A549 (cell line): ENCODE measurements at regions not wholly inside any gene's neighbourhood (a gene's known extent, or its start where the extent isn't known, plus 50 kb on each side); places are given as distances from the start of the nearest gene placed in this dataset.

Experiments
- ATAC-seq, 2 experiments: fragments of 200-7000 bp in 1 of 2; fragments of >200 bp in 1 of 2; cut with Nextera tagmentation in 1 of 2; cut with Tn5 transposase in 1 of 2; 3 replicates each; pipeline versions ENCODE4 v1.8.0 to v1.9.1; 2018 to 2020; ENCODE audit warnings: mild to moderate bottlenecking in 1 of 2, moderate library complexity in 1 of 2
- CTCF ChIA-PET: fragments of 300-600 bp; sonication (Branson Sonifier 250); formaldehyde crosslinking; extraction: SDS; loops from one replicate; lab custom pipeline; 2021; ENCODE audit warnings: antibody characterized with exemption, inconsistent platforms; lab: Yijun Ruan, JAX
- POLR2A ChIA-PET: fragments of 350-600 bp; formaldehyde crosslinking; extraction: SDS; loops from one replicate; lab custom pipeline; 2021; ENCODE audit warnings: antibody characterized with exemption, inconsistent platforms; lab: Yijun Ruan, JAX
- DNase-seq, 2 experiments: peaks; one replicate each; pipeline versions ENCODE4 v3.0.0 to v3.0.0-alpha.2; 2011 to 2016; ENCODE audit warnings: low read depth in 1 of 2, low spot score in 1 of 2
- FAIRE-seq: peaks from 2 replicates; lab custom pipeline; 2011; peaks lifted over from hg19 to GRCh38; lab: Jason Lieb, UNC
- H3K27ac ChIP-seq, 2 experiments: fragments of >200 bp; sonication (Bioruptor Twin); formaldehyde crosslinking; 3 replicates each; pipeline ENCODE4 v1.5.1; 2016 to 2017
- H3K4me1 ChIP-seq: fragments of >200 bp; sonication (Bioruptor Twin); formaldehyde crosslinking; 3 replicates; pipeline ENCODE4 v1.6.1; 2016
- H3K4me2 ChIP-seq: fragments of >200 bp; sonication (Bioruptor Twin); formaldehyde crosslinking; 3 replicates; pipeline ENCODE4 v1.6.1; 2016
- H3K4me3 ChIP-seq: fragments of >200 bp; sonication (Bioruptor Twin); formaldehyde crosslinking; 3 replicates; pipeline ENCODE4 v1.5.1; 2016
- H3K9me3 ChIP-seq: fragments of >200 bp; sonication (Bioruptor Twin); formaldehyde crosslinking; 3 replicates; pipeline ENCODE4 v1.6.1; 2016
- BHLHE40 ChIP-seq: IDR thresholded peaks from 2 replicates; pipeline ENCODE4 v1.6.1; 2012; ENCODE audit warnings: low read depth, low read length, inconsistent platforms
- CBX2 ChIP-seq: fragments of 200-600 bp; sonication (generic); IDR thresholded peaks from 2 replicates; pipeline ENCODE4 v1.6.1; 2016; ENCODE audit warnings: low read depth, mild to moderate bottlenecking, borderline replicate concordance
- CEBPB ChIP-seq, 2 experiments: fragments of >200 bp in 1 of 2; sonication (Bioruptor Twin) in 1 of 2; formaldehyde crosslinking in 1 of 2; IDR thresholded peaks; 2 replicates each; pipeline ENCODE4 v1.6.1; 2012 to 2016
- CHD2 ChIP-seq: fragments of 150-350 bp; IDR thresholded peaks from 2 replicates; pipeline ENCODE4 v1.6.1; 2014; ENCODE audit warnings: low read length; ENCODE audit not compliant: partially characterized antibody
- EP300 ChIP-seq, 2 experiments: fragments of >200 bp; sonication (Bioruptor Twin); formaldehyde crosslinking; IDR thresholded peaks; 2 replicates in 1 of 2; 3 replicates in 1 of 2; pipeline ENCODE4 v1.6.1; 2016 to 2017
- ESRRA ChIP-seq: fragments of 150-350 bp; IDR thresholded peaks from 2 replicates; pipeline ENCODE4 v1.6.1; 2014; ENCODE audit warnings: mild to moderate bottlenecking, low read length, borderline replicate concordance
- GATA3 ChIP-seq: IDR thresholded peaks from 2 replicates; pipeline ENCODE4 v1.6.1; 2012; ENCODE audit warnings: borderline replicate concordance
- HDAC2 ChIP-seq: fragments of 200-600 bp; sonication (generic); IDR thresholded peaks from 2 replicates; pipeline ENCODE4 v1.6.1; 2016
- HEYL ChIP-seq: fragments of 250-450 bp; sonication (Bioruptor Pico); IDR thresholded peaks from 2 replicates; pipeline ENCODE4 v1.8.0; 2021; ENCODE audit warnings: mild to moderate bottlenecking, moderate library complexity
- HOXA7 ChIP-seq: fragments of 250-450 bp; sonication (Bioruptor Pico); IDR thresholded peaks from 2 replicates; pipeline ENCODE4 v1.5.0; 2020; ENCODE audit warnings: mild to moderate bottlenecking, moderate library complexity
- HOXB13 ChIP-seq: fragments of 250-450 bp; sonication (Bioruptor Pico); IDR thresholded peaks from 2 replicates; pipeline ENCODE4 v1.5.0; 2020; ENCODE audit warnings: low read depth, mild to moderate bottlenecking, moderate library complexity
- JUN ChIP-seq, 2 experiments: fragments of >200 bp; sonication (Bioruptor Twin); formaldehyde crosslinking; IDR thresholded peaks; 2 replicates in 1 of 2; 3 replicates in 1 of 2; pipeline ENCODE4 v1.6.1; 2016 to 2017
- KDM5A ChIP-seq: fragments of 200-600 bp; sonication (generic); IDR thresholded peaks from 2 replicates; pipeline ENCODE4 v1.6.1; 2016; ENCODE audit warnings: antibody characterized with exemption, mild to moderate bottlenecking
- MAZ ChIP-seq: fragments of 150-350 bp; IDR thresholded peaks from 2 replicates; pipeline ENCODE4 v1.6.1; 2014; ENCODE audit warnings: antibody characterized with exemption, low read depth, low read length, borderline replicate concordance
- MYC ChIP-seq: IDR thresholded peaks from 2 replicates; pipeline ENCODE4 v1.6.1; 2012; ENCODE audit warnings: mild to moderate bottlenecking, inconsistent platforms, low read length, improper control_type of control experiment, borderline replicate concordance
- NFE2L2 ChIP-seq: fragments of 150-350 bp; conservative IDR thresholded peaks from 2 replicates; pipeline ENCODE4 v1.6.1; 2014; ENCODE audit warnings: low read length
- PHF8 ChIP-seq: fragments of 200-600 bp; sonication (generic); IDR thresholded peaks from 2 replicates; pipeline ENCODE4 v1.6.1; 2016; ENCODE audit warnings: low read depth, mild to moderate bottlenecking, antibody characterized with exemption, moderate library complexity, borderline replicate concordance
- RNF2 ChIP-seq: fragments of 200-600 bp; sonication (generic); IDR thresholded peaks from 2 replicates; pipeline ENCODE4 v1.6.1; 2016; ENCODE audit warnings: low read depth, mild to moderate bottlenecking, antibody characterized with exemption, moderate library complexity, borderline replicate concordance
- SREBF2 ChIP-seq: fragments of 450-650 bp; IDR thresholded peaks from 2 replicates; pipeline ENCODE4 v1.6.1; 2014; ENCODE audit warnings: mild to moderate bottlenecking, moderate library complexity
- ZC3H11A ChIP-seq: fragments of 450-650 bp; IDR thresholded peaks from 2 replicates; pipeline ENCODE4 v1.6.1; 2014; ENCODE audit warnings: antibody characterized with exemption, mild to moderate bottlenecking
- ZSCAN20 ChIP-seq: fragments of 250-450 bp; sonication (Bioruptor Pico); IDR thresholded peaks from 2 replicates; pipeline ENCODE4 v1.8.0; 2022; ENCODE audit warnings: mild to moderate bottlenecking, moderate library complexity
- WGBS: methylation state at CpG from one replicate; pipeline ENCODE4 v1.1.6; 2017; ENCODE audit errors: missing lambda C conversion rate; 5-methylcytosine and 5-hydroxymethylcytosine counted together
- TF ChIP-seq, protein P1 (sequence below): fragments of 250-450 bp; sonication (Bioruptor Pico); IDR thresholded peaks from 2 replicates; pipeline ENCODE4 v1.5.0; 2021; ENCODE audit warnings: mild to moderate bottlenecking, moderate library complexity, borderline replicate concordance
- TF ChIP-seq, protein P2 (sequence below): fragments of 250-450 bp; sonication (Bioruptor Pico); IDR thresholded peaks from 2 replicates; pipeline ENCODE4 v1.5.0; 2020; ENCODE audit warnings: low read depth, mild to moderate bottlenecking, moderate library complexity
- TF ChIP-seq, protein P3 (sequence below): IDR thresholded peaks from 2 replicates; pipeline ENCODE4 v1.6.1; 2012
- TF ChIP-seq, protein P4 (sequence below): fragments of 150-350 bp; IDR thresholded peaks from 2 replicates; pipeline ENCODE4 v1.6.1; 2014; ENCODE audit warnings: low read depth, mild to moderate bottlenecking, low read length
- TF ChIP-seq, protein P5 (sequence below): fragments of 450-650 bp; IDR thresholded peaks from 2 replicates; pipeline ENCODE4 v1.6.1; 2014; ENCODE audit warnings: antibody characterized with exemption
- TF ChIP-seq, protein P6 (sequence below): fragments of >200 bp; sonication (Bioruptor Twin); formaldehyde crosslinking; IDR thresholded peaks from 3 replicates; pipeline ENCODE4 v1.6.1; 2016

DNA sequence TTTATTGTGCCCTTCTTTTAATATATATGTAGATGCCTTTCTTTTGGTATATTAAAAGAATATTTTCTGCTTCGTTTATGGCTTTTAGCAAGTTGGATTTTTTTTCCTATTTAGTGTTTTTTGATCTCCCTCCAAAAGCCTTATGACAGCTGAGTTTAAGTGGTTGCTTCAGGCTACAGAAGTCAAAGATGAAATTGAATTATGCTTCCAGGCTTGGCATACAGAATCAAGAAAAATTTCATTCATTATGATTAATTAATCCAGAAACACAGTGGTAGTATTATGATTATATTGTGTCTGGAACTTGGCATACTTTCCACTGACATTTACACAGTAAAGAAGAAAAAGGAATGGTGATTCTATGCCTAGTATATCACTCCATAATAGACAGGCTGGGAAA, 63.8 kb upstream of the SEM1 start:
- CTCF ChIA-PET, result no interaction called here
- Histone ChIP-seq H3K27ac (no peak overlapping the region), H3K9me3 (no peaks in the 10 kb centered on the region), H3K4me2 (no peak overlapping the region), H3K4me1 (no peaks in the 10 kb centered on the region), H3K4me3 (no peak overlapping the region)
- WGBS, result 0% methylated on average over 1 of the region's 1 CpG
- POLR2A ChIA-PET, result no interaction called here
- FAIRE-seq (no peak), ATAC-seq (no peak), DNase-seq (no peak)
- TF ChIP-seq, protein P1, sequence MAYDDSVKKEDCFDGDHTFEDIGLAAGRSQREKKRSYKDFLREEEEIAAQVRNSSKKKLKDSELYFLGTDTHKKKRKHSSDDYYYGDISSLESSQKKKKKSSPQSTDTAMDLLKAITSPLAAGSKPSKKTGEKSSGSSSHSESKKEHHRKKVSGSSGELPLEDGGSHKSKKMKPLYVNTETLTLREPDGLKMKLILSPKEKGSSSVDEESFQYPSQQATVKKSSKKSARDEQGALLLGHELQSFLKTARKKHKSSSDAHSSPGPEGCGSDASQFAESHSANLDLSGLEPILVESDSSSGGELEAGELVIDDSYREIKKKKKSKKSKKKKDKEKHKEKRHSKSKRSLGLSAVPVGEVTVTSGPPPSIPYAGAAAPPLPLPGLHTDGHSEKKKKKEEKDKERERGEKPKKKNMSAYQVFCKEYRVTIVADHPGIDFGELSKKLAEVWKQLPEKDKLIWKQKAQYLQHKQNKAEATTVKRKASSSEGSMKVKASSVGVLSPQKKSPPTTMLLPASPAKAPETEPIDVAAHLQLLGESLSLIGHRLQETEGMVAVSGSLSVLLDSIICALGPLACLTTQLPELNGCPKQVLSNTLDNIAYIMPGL (CRISPR knock-in tag), result no peak
- no peak for TF ChIP-seq HOXA7 (CRISPR knock-in tag)
- TF ChIP-seq, protein P2, sequence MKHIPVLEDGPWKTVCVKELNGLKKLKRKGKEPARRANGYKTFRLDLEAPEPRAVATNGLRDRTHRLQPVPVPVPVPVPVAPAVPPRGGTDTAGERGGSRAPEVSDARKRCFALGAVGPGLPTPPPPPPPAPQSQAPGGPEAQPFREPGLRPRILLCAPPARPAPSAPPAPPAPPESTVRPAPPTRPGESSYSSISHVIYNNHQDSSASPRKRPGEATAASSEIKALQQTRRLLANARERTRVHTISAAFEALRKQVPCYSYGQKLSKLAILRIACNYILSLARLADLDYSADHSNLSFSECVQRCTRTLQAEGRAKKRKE, result no peak
- no peak for TF ChIP-seq GATA3
- TF ChIP-seq PHF8, result no peak
- no peak for TF ChIP-seq RNF2
- TF ChIP-seq BHLHE40, result no peak
- TF ChIP-seq KDM5A, result no peak
- TF ChIP-seq SREBF2, result no peak
- TF ChIP-seq, protein P3, sequence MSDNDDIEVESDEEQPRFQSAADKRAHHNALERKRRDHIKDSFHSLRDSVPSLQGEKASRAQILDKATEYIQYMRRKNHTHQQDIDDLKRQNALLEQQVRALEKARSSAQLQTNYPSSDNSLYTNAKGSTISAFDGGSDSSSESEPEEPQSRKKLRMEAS, result no peak
- no peak for TF ChIP-seq CHD2
- TF ChIP-seq NFE2L2, result no peak
- no peak for TF ChIP-seq MYC
- no peak for TF ChIP-seq MAZ
- no peak for TF ChIP-seq CEBPB (IDR thresholded peaks at IDR 0.05)

DNA sequence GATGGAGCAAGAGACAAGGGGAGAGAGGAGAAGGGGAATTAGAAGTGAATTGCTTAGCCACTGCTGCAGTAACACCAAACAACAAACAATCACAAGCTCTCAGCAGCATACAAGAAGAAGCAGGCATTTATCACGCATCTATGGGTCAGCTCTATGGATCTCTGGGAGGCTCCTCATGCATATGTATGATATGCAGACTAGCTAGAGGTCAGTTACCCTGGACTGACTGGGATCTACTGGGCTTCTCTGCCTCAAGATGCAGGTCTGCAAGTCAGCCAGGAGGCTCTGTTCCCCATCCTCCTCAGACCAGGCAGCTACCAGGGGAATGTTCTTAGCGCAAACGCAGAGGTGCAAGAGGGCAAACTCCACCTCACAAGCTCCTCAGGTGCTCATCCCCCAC, 64.7 kb upstream of the SEM1 start:
- no peak overlapping the region for H3K4me3 ChIP-seq
- WGBS, result 62% methylated on average over 3 of the region's 3 CpGs
- no peak for FAIRE-seq
- H3K4me2 ChIP-seq, result no peak overlapping the region
- no peak for ATAC-seq
- no peak overlapping the region for H3K27ac ChIP-seq
- ChIA-PET CTCF (no interaction called here), POLR2A (no interaction called here)
- TF ChIP-seq, protein P4, sequence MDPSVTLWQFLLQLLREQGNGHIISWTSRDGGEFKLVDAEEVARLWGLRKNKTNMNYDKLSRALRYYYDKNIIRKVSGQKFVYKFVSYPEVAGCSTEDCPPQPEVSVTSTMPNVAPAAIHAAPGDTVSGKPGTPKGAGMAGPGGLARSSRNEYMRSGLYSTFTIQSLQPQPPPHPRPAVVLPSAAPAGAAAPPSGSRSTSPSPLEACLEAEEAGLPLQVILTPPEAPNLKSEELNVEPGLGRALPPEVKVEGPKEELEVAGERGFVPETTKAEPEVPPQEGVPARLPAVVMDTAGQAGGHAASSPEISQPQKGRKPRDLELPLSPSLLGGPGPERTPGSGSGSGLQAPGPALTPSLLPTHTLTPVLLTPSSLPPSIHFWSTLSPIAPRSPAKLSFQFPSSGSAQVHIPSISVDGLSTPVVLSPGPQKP, result no peak
- TF ChIP-seq HDAC2, result no peak
- TF ChIP-seq HOXB13 (CRISPR knock-in tag), result no peak
- no peak for TF ChIP-seq MYC
- TF ChIP-seq, protein P5, sequence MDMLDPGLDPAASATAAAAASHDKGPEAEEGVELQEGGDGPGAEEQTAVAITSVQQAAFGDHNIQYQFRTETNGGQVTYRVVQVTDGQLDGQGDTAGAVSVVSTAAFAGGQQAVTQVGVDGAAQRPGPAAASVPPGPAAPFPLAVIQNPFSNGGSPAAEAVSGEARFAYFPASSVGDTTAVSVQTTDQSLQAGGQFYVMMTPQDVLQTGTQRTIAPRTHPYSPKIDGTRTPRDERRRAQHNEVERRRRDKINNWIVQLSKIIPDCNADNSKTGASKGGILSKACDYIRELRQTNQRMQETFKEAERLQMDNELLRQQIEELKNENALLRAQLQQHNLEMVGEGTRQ, result no peak
- TF ChIP-seq EP300 (IDR thresholded peaks at IDR 0.05), result no peak
- H3K9me3 ChIP-seq, result no peaks in the 10 kb centered on the region
- no peaks in the 10 kb centered on the region for H3K4me1 ChIP-seq
- DNase-seq, result no peak

DNA sequence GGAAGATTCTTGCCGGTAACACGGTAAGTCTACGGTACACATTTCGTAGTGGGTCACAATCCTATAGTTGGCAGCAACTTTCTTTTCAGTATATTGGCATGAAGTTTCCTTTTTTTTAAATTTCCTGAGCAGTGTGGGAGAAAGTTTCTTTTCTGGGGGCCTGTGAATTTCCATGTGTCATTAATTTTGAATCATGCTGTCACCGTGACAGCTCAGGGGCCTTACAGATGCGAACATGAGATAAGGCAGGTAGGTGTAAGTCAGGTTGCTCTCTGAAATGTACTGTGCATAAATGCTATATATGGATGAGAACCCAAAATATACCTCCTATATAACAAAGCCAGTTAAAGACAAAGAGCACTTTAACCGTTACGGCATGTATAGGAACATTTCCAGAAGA, 65.4 kb upstream of the SEM1 start:
- ChIA-PET POLR2A (no interaction called here), CTCF (no interaction called here)
- Histone ChIP-seq H3K4me3 (no peak overlapping the region), H3K9me3 (no peaks in the 10 kb centered on the region), H3K4me1 (no peaks in the 10 kb centered on the region), H3K4me2 (no peak overlapping the region), H3K27ac (no peak overlapping the region)
- WGBS, result 46% methylated on average over 8 of the region's 8 CpGs
- FAIRE-seq, result no peak
- no peak for DNase-seq
- ATAC-seq, result no peak
- TF ChIP-seq ZC3H11A, result no peak
- TF ChIP-seq, protein P1 (CRISPR knock-in tag), result no peak
- TF ChIP-seq JUN (IDR thresholded peaks at IDR 0.05), result no peak
- no peak for TF ChIP-seq CBX2
- no peak for TF ChIP-seq HOXA7 (CRISPR knock-in tag)
- TF ChIP-seq HEYL (CRISPR knock-in tag), result no peak
- TF ChIP-seq ZSCAN20, result no peak
- TF ChIP-seq ESRRA, result no peak
- TF ChIP-seq BHLHE40, result no peak
- TF ChIP-seq, protein P6, sequence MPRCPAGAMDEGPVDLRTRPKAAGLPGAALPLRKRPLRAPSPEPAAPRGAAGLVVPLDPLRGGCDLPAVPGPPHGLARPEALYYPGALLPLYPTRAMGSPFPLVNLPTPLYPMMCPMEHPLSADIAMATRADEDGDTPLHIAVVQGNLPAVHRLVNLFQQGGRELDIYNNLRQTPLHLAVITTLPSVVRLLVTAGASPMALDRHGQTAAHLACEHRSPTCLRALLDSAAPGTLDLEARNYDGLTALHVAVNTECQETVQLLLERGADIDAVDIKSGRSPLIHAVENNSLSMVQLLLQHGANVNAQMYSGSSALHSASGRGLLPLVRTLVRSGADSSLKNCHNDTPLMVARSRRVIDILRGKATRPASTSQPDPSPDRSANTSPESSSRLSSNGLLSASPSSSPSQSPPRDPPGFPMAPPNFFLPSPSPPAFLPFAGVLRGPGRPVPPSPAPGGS, result no peak
